Hepatocyte (in vitro differentiated cells): ENCODE measurements at regions not wholly inside any gene's neighbourhood (a gene's known extent, or its start where the extent isn't known, plus 50 kb on each side); places are given as distances from the start of the nearest gene placed in this dataset.

Source experiments
- DNase-seq: peaks from one replicate; pipeline ENCODE4 v3.0.0-alpha.2; 2016; ENCODE audit warnings: low spot score
- H2AFZ ChIP-seq: fragments of 200-600 bp; sonication (generic); 2 replicates; pipeline ENCODE4 v1.6.0; 2016; ENCODE audit warnings: antibody characterized with exemption, mild to moderate bottlenecking
- H3K27ac ChIP-seq: fragments of 200-600 bp; sonication (generic); 2 replicates; pipeline ENCODE4 v1.5.1; 2016; ENCODE audit warnings: mild to moderate bottlenecking
- H3K27me3 ChIP-seq: fragments of 200-600 bp; sonication (generic); 2 replicates; pipeline ENCODE4 v1.6.1; 2016
- H3K36me3 ChIP-seq: fragments of 200-600 bp; sonication (generic); replicated peaks from 2 replicates; pipeline ENCODE4 v1.5.1; 2016; ENCODE audit warnings: low read depth; ENCODE audit not compliant: insufficient read depth
- H3K4me1 ChIP-seq: fragments of 200-600 bp; sonication (generic); 2 replicates; pipeline ENCODE4 v1.5.1; 2016; ENCODE audit warnings: mild to moderate bottlenecking, moderate library complexity; ENCODE audit not compliant: insufficient read depth
- H3K4me2 ChIP-seq: fragments of 200-600 bp; sonication (generic); 2 replicates; pipeline ENCODE4 v1.6.0; 2016
- H3K4me3 ChIP-seq: fragments of 200-600 bp; sonication (generic); 2 replicates; pipeline ENCODE4 v1.5.1; 2016; ENCODE audit warnings: mild to moderate bottlenecking
- H3K79me2 ChIP-seq: fragments of 200-600 bp; sonication (generic); 2 replicates; pipeline ENCODE4 v1.6.0; 2017; ENCODE audit warnings: mild to moderate bottlenecking
- H3K9me2 ChIP-seq: fragments of 200-600 bp; sonication (generic); replicated peaks from 2 replicates; pipeline ENCODE4 v1.6.0; 2017; ENCODE audit warnings: mild to moderate bottlenecking; ENCODE audit not compliant: insufficient read depth
- H3K9me3 ChIP-seq: fragments of 200-600 bp; sonication (generic); 2 replicates; pipeline ENCODE4 v1.5.1; 2016; ENCODE audit warnings: low read depth, mild to moderate bottlenecking
- H4K20me1 ChIP-seq: fragments of 200-600 bp; sonication (generic); 2 replicates; pipeline ENCODE4 v1.6.0; 2016; ENCODE audit warnings: mild to moderate bottlenecking; ENCODE audit not compliant: insufficient read depth, poor library complexity, severe bottlenecking
- CTCF ChIP-seq: fragments of 200-600 bp; sonication (generic); IDR thresholded peaks from 2 replicates; pipeline ENCODE4 v1.5.1; 2016; ENCODE audit warnings: antibody characterized with exemption, mild to moderate bottlenecking; ENCODE audit not compliant: poor library complexity
- EZH2 ChIP-seq: fragments of 200-600 bp; sonication (generic); IDR thresholded peaks from 2 replicates; pipeline ENCODE4 v1.6.1; 2016; ENCODE audit warnings: antibody characterized with exemption, mild to moderate bottlenecking, borderline replicate concordance
- EZH2phosphoT487 ChIP-seq: fragments of 200-600 bp; sonication (generic); IDR thresholded peaks from one replicate; pipeline ENCODE4 v1.6.1; 2018; ENCODE audit warnings: antibody characterized with exemption, mild to moderate bottlenecking, low read depth, moderate library complexity; ENCODE audit not compliant: unreplicated experiment, severe bottlenecking
- WGBS: methylation state at CpG from one replicate; pipeline ENCODE4 v1.1.6; 2016; ENCODE audit warnings: low lambda C conversion rate; ENCODE audit errors: missing lambda C conversion rate; 5-methylcytosine and 5-hydroxymethylcytosine counted together

- Histone ChIP-seq H2AFZ (no peak overlapping the region), H3K4me1 (no peaks in the 10 kb centered on the region), H3K79me2 (no peaks in the 10 kb centered on the region), H3K4me3 (no peak overlapping the region), H3K9me2 (no peaks in the 10 kb centered on the region), H4K20me1 (no peaks in the 10 kb centered on the region), H3K27ac (no peak overlapping the region), H3K4me2 (no peak overlapping the region), H3K36me3 (no peaks in the 10 kb centered on the region), H3K27me3 (no peaks in the 10 kb centered on the region), H3K9me3 (no peaks in the 10 kb centered on the region)
- no peak for DNase-seq
- WGBS = 80% methylated on average over 4 of the region's 4 CpGs
- TF ChIP-seq CTCF = no peak
These were observed 158.3 kb downstream of the GPAM start for GRCh38 chr10:112025228-112025627.

- 67% methylated on average over 4 of the region's 4 CpGs for WGBS
- Histone ChIP-seq H2AFZ (no peak overlapping the region), H3K36me3 (no peaks in the 10 kb centered on the region)
These were observed 157.1 kb downstream of the GPAM start for GRCh38 chr10:112026438-112026837.

GRCh38 chr10:112027731-112028280 is 155.8 kb downstream of the GPAM start:
- Histone ChIP-seq H3K79me2 (no peaks in the 10 kb centered on the region), H3K4me1 (no peaks in the 10 kb centered on the region), H3K4me3 (no peak overlapping the region), H3K27me3 (no peaks in the 10 kb centered on the region), H3K9me3 (no peaks in the 10 kb centered on the region), H3K4me2 (no peak overlapping the region), H2AFZ (no peak overlapping the region), H3K9me2 (no peaks in the 10 kb centered on the region), H3K36me3 (no peaks in the 10 kb centered on the region), H4K20me1 (no peaks in the 10 kb centered on the region), H3K27ac (no peak overlapping the region)
- WGBS = 78% methylated on average over 4 of the region's 4 CpGs
- no peak for DNase-seq
- TF ChIP-seq EZH2phosphoT487 (no peak), CTCF (no peak)

More at GRCh38 chr10:112026438-112026837, 157.1 kb downstream of the GPAM start:
- no peak for DNase-seq
- TF ChIP-seq EZH2phosphoT487 = no peak
- TF ChIP-seq CTCF = no peak
- TF ChIP-seq EZH2 = no peak
- H3K27me3 ChIP-seq = no peaks in the 10 kb centered on the region
- no peaks in the 10 kb centered on the region for H3K4me1 ChIP-seq
- H3K9me3 ChIP-seq = no peaks in the 10 kb centered on the region
- H3K9me2 ChIP-seq = no peaks in the 10 kb centered on the region
- H3K4me2 ChIP-seq = no peak overlapping the region
- no peaks in the 10 kb centered on the region for H4K20me1 ChIP-seq
- H3K27ac ChIP-seq = no peak overlapping the region
- H3K79me2 ChIP-seq = no peaks in the 10 kb centered on the region
- H3K4me3 ChIP-seq = no peak overlapping the region

GRCh38 chr10:112030431-112030830 is 153.1 kb downstream of the GPAM start:
- no peaks in the 10 kb centered on the region for H3K79me2 ChIP-seq
- 70% methylated on average over 2 of the region's 2 CpGs for WGBS
- no peak overlapping the region for H2AFZ ChIP-seq
- H3K27ac ChIP-seq = no peak overlapping the region
- no peaks in the 10 kb centered on the region for H3K9me2 ChIP-seq
- DNase-seq = no peak
- no peaks in the 10 kb centered on the region for H3K27me3 ChIP-seq
- H4K20me1 ChIP-seq = no peaks in the 10 kb centered on the region
- H3K36me3 ChIP-seq = no peaks in the 10 kb centered on the region
- no peak overlapping the region for H3K4me2 ChIP-seq
- H3K9me3 ChIP-seq = no peaks in the 10 kb centered on the region
- H3K4me3 ChIP-seq = no peak overlapping the region
- TF ChIP-seq EZH2phosphoT487 (no peak), EZH2 (no peak)
- H3K4me1 ChIP-seq = no peaks in the 10 kb centered on the region
